ENCODE measurements at regions not wholly inside any gene's neighbourhood (a gene's known extent, or its start where the extent isn't known, plus 50 kb on each side); places are given as distances from the start of the nearest gene placed in this dataset.

- Histone ChIP-seq H3K4me3 (ENCODE audit: insufficient read depth, low read length, poor library complexity, severe bottlenecking) (no peak overlapping the region), H3K79me2 (ENCODE audit: insufficient read depth, low read length) (no peaks in the 10 kb centered on the region), H3K36me3 (ENCODE audit: low read length) (no peaks in the 10 kb centered on the region), H3K9ac (ENCODE audit: low read length) (no peak overlapping the region), H3K9me3 (ENCODE audit: insufficient read depth, low read length) (no peaks in the 10 kb centered on the region), H3K4me2 (ENCODE audit: low read depth, low read length, poor library complexity, severe bottlenecking) (no peak overlapping the region), H2AFZ (ENCODE audit: low read depth, low read length, severe bottlenecking) (no peak overlapping the region), H3F3A (ENCODE audit: insufficient read depth) (no peaks in the 10 kb centered on the region), H3K27ac (ENCODE audit: low read depth, low read length) (no peak overlapping the region), H4K20me1 (ENCODE audit: low read depth, low read length) (no peaks in the 10 kb centered on the region), H3K27me3 (ENCODE audit: low read length) (no peaks in the 10 kb centered on the region), H3K9me2 (replicated peaks; ENCODE audit: insufficient read depth, low read length) (no peaks in the 10 kb centered on the region)
- TF ChIP-seq CTCF (IDR thresholded peaks at IDR 0.05; ENCODE audit: insufficient read depth, low read length, poor library complexity, severe bottlenecking) = peak; percentile 15
- no peak for TF ChIP-seq EZH2phosphoT487 (conservative IDR thresholded peaks at IDR 0.05; ENCODE audit: low read length)
These were observed 260.6 kb downstream of the PAX3 start for GRCh38 chr2:222038067-222038802.

GRCh38 chr2:222037211-222037610, 261.6 kb downstream of the PAX3 start:
- Histone ChIP-seq H3K36me3 (ENCODE audit: low read length) (no peaks in the 10 kb centered on the region), H3K9me3 (ENCODE audit: insufficient read depth, low read length) (no peaks in the 10 kb centered on the region), H3K9ac (ENCODE audit: low read length) (no peak overlapping the region), H3K27me3 (ENCODE audit: low read length) (no peaks in the 10 kb centered on the region), H3K27ac (ENCODE audit: low read depth, low read length) (no peak overlapping the region), H3K79me2 (ENCODE audit: insufficient read depth, low read length) (no peaks in the 10 kb centered on the region), H4K20me1 (ENCODE audit: low read depth, low read length) (no peaks in the 10 kb centered on the region), H2AFZ (ENCODE audit: low read depth, low read length, severe bottlenecking) (no peak overlapping the region), H3K4me2 (ENCODE audit: low read depth, low read length, poor library complexity, severe bottlenecking) (no peak overlapping the region), H3K4me3 (ENCODE audit: insufficient read depth, low read length, poor library complexity, severe bottlenecking) (no peak overlapping the region), H3K9me2 (replicated peaks; ENCODE audit: insufficient read depth, low read length) (no peaks in the 10 kb centered on the region), H3F3A (ENCODE audit: insufficient read depth) (no peaks in the 10 kb centered on the region)
- TF ChIP-seq EZH2phosphoT487 (conservative IDR thresholded peaks at IDR 0.05; ENCODE audit: low read length) (no peak), CTCF (IDR thresholded peaks at IDR 0.05; ENCODE audit: insufficient read depth, low read length, poor library complexity, severe bottlenecking) (no peak)

GRCh38 chr2:222034058-222034457, 264.7 kb downstream of the PAX3 start:
- TF ChIP-seq EZH2phosphoT487 (conservative IDR thresholded peaks at IDR 0.05; ENCODE audit: low read length) (no peak), CTCF (IDR thresholded peaks at IDR 0.05; ENCODE audit: insufficient read depth, low read length, poor library complexity, severe bottlenecking) (no peak)
- H3K9me3 ChIP-seq (ENCODE audit: insufficient read depth, low read length) = no peaks in the 10 kb centered on the region
- no peak overlapping the region for H3K9ac ChIP-seq (ENCODE audit: low read length)
- no peak overlapping the region for H3K27ac ChIP-seq (ENCODE audit: low read depth, low read length)
- H3K27me3 ChIP-seq (ENCODE audit: low read length) = no peaks in the 10 kb centered on the region
- H3K4me3 ChIP-seq (ENCODE audit: insufficient read depth, low read length, poor library complexity, severe bottlenecking) = no peak overlapping the region
- no peaks in the 10 kb centered on the region for H3K9me2 ChIP-seq (replicated peaks; ENCODE audit: insufficient read depth, low read length)
- H3F3A ChIP-seq (ENCODE audit: insufficient read depth) = no peaks in the 10 kb centered on the region
- no peak overlapping the region for H2AFZ ChIP-seq (ENCODE audit: low read depth, low read length, severe bottlenecking)
- no peaks in the 10 kb centered on the region for H3K79me2 ChIP-seq (ENCODE audit: insufficient read depth, low read length)
- no peaks in the 10 kb centered on the region for H4K20me1 ChIP-seq (ENCODE audit: low read depth, low read length)
- H3K36me3 ChIP-seq (ENCODE audit: low read length) = no peaks in the 10 kb centered on the region
- no peak overlapping the region for H3K4me2 ChIP-seq (ENCODE audit: low read depth, low read length, poor library complexity, severe bottlenecking)
